OCI-M1 (cell line): ENCODE measurements at regions not wholly inside any gene's neighbourhood (a gene's known extent, or its start where the extent isn't known, plus 50 kb on each side); places are given as distances from the start of the nearest gene placed in this dataset.

ENCODE experiments used
- DNase-seq: peaks from one replicate; lab custom pipeline; 2025; lab: John Stamatoyannopoulos, UW

GRCh38 chr9:77084094-77084493 lies 64.6 kb downstream of the FOXB2 start:
- DNase-seq, result no peak

DNA sequence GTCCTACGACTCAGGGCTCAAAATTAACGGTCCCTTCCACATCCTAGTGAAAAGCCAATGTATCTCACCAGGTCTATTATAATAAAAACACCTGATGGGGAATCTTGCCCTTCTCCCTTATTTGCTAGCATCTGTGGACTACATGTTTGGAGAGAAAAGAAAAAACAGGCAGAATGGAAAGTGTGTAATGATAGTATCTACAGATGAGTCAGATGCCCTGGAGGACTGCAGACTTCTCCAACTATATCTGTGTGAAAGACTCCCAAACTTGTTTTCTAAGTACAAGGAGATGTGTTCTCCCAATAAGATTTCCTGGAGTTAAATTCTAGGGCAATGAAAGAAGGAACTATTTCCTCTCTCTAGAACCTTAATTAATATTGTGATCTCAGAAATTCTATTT lies 66.0 kb downstream of the FOXB2 start:
- DNase-seq, result no peak

- DNase-seq, result no peak
These were observed 68.1 kb downstream of the FOXB2 start for GRCh38 chr9:77087506-77087905.

DNA sequence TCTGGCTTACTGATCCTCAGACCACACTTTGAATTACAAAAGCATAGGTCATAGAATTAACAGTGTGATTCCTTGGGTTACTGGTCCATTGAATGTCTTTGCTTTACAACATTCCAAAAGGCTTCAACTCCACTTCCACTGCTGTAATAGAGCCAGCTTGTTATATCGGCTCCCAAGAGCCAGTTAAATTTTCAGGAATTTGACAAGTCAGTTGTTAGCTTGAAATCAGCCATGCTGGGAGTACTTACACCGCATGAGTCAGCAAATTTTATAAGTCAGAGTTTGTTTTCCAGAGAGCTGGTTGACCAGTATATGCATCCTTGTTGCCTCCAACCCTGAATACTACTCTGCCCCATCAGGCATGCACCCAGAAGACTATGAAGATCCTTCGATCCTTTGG lies 73.1 kb downstream of the FOXB2 start:
- peak; percentile 69 for DNase-seq

GRCh38 chr9:77094150-77094549 lies 74.7 kb downstream of the FOXB2 start:
- no peak for DNase-seq

- no peak for DNase-seq
These were observed 77.9 kb downstream of the FOXB2 start for GRCh38 chr9:77097335-77097734.

DNA sequence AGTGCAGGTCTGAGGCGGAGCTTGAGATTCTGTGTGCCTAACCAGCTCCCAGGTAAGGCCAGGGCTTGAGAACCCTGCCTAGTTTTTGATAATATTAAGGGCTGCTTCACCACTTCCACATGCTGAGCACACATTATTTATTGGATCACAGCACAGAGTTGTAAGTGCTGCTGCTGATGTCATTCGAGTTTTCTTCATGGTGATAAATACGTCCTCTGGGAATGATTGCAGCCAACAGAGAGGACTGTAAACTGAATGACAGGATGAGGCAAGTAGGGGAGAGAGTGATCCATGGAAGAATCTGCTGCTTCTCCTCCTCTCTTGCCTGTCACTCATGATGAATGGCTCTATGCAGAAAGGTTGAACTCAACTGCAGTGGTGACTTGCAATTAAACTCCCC lies 77.9 kb upstream of the VPS13A start:
- DNase-seq, result no peak

DNA sequence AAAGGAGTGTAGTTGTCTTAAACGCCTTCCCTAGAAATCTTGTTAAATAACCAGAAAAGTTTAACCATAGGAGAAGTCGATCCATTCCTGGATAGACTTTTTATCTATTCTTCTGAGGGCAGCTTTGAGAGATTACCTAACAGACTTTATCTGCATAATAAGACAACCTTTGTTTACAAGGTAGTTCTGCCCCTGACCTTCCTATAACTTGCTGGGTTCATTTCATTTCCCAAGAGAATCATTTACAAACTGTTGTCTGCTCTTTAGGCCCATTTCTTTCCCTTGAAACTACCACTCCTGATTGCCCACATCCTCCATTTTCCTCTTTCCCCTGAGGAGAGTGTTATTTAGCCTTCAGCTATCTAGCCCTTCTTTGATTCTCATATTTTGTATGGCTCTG lies 65.9 kb upstream of the VPS13A start:
- no peak for DNase-seq

- DNase-seq, result no peak
These were observed 51.7 kb upstream of the VPS13A start for GRCh38 chr9:77125665-77126064.

DNA sequence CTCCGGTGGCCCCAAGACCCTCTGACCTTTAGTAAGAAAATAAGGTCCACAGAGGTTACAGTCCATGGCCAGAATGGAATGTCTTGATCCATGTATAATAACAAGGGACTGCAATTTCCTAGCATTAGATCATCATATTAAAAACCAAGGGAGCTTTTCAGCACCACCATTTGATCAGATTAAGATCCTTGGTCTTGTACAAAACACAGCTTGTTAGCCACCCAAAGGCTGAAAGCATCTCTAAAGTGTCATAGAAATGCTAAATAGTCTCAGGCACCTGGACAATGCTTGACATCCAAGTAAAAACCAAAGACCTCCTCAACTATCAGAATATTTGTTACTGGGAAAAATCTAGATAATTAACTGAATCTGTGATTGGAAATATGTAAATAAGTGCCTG lies 50.3 kb upstream of the VPS13A start:
- DNase-seq, result no peak
